ENCODE measurements at regions not wholly inside any gene's neighbourhood (a gene's known extent, or its start where the extent isn't known, plus 50 kb on each side); places are given as distances from the start of the nearest gene placed in this dataset.

GRCh38 chr1:234669499-234669898 is 59.5 kb upstream of the IRF2BP2 start:
- TF ChIP-seq ZBTB11 (tag by site-specific recombination; conservative IDR thresholded peaks at IDR 0.05; ENCODE audit: low read depth) (no peak), YY2 (tag by site-specific recombination; IDR thresholded peaks at IDR 0.05) (no peak)
- Histone ChIP-seq H3K27ac (ENCODE audit: extremely low read depth, low read depth, low read length) (no peak overlapping the region), H3K9me3 (ENCODE audit: control insufficient read depth, insufficient read depth, low read depth, low read length) (0 out of 2 replicates have a peak, but pooled peaks cover 3% of the 10 kb centered on the region), H3K4me3 (ENCODE audit: low read depth, low read length) (no peak overlapping the region), H3K4me1 (ENCODE audit: control insufficient read depth, insufficient read depth, low read length) (peaks cover 3% of the 10 kb centered on the region; the same call in 1 of the 2 replicates), H3K36me3 (ENCODE audit: control insufficient read depth in 2 of 2, insufficient read depth in 1 of 2, low read length in 2 of 2) (no peaks in the 10 kb centered on the region)
- ChIA-PET CTCF (interaction anchor here (1.2 kb wide), 1 partner anchor 14 kb away, joined by 6 read pairs; no protein-coding TSS in a partner anchor), POLR2A (no interaction called here)

GRCh38 chr1:234668577-234668955 is 58.6 kb upstream of the IRF2BP2 start:
- Histone ChIP-seq H3K36me3 (ENCODE audit: control insufficient read depth in 2 of 2, insufficient read depth in 1 of 2, low read length in 2 of 2) (no peaks in the 10 kb centered on the region), H3K4me3 (ENCODE audit: low read depth, low read length) (no peak overlapping the region), H3K27ac (ENCODE audit: extremely low read depth, low read depth, low read length) (no peak overlapping the region), H3K9me3 (ENCODE audit: control insufficient read depth, insufficient read depth, low read depth, low read length) (0 out of 2 replicates have a peak, but pooled peaks cover 3% of the 10 kb centered on the region), H3K4me1 (ENCODE audit: control insufficient read depth, insufficient read depth, low read length) (peaks cover 3% of the 10 kb centered on the region; the same call in 1 of the 2 replicates)
- ChIA-PET POLR2A (no interaction called here), CTCF (interaction anchor here (1.2 kb wide), 2 partner anchors 10 to 13 kb away, joined by 4 to 6 read pairs; no protein-coding TSS in a partner anchor)
- TF ChIP-seq ZNF391 (tag by site-specific recombination; IDR thresholded peaks at IDR 0.05; ENCODE audit: borderline replicate concordance, low read depth) (no peak), MZF1 (tag by site-specific recombination; IDR thresholded peaks at IDR 0.05; ENCODE audit: borderline replicate concordance) (no peak), ZNF175 (tag by site-specific recombination; IDR thresholded peaks at IDR 0.05) (no peak), ZNF292 (tag by site-specific recombination; IDR thresholded peaks at IDR 0.05; ENCODE audit: borderline replicate concordance, low read depth) (no peak), ZNF624 (tag by site-specific recombination; IDR thresholded peaks at IDR 0.05) (no peak), ZEB2 (tag by site-specific recombination; IDR thresholded peaks at IDR 0.05) (no peak), ZNF121 (tag by site-specific recombination; IDR thresholded peaks at IDR 0.05) (no peak), MYNN (tag by site-specific recombination; IDR thresholded peaks at IDR 0.05; ENCODE audit: borderline replicate concordance) (no peak)

DNA sequence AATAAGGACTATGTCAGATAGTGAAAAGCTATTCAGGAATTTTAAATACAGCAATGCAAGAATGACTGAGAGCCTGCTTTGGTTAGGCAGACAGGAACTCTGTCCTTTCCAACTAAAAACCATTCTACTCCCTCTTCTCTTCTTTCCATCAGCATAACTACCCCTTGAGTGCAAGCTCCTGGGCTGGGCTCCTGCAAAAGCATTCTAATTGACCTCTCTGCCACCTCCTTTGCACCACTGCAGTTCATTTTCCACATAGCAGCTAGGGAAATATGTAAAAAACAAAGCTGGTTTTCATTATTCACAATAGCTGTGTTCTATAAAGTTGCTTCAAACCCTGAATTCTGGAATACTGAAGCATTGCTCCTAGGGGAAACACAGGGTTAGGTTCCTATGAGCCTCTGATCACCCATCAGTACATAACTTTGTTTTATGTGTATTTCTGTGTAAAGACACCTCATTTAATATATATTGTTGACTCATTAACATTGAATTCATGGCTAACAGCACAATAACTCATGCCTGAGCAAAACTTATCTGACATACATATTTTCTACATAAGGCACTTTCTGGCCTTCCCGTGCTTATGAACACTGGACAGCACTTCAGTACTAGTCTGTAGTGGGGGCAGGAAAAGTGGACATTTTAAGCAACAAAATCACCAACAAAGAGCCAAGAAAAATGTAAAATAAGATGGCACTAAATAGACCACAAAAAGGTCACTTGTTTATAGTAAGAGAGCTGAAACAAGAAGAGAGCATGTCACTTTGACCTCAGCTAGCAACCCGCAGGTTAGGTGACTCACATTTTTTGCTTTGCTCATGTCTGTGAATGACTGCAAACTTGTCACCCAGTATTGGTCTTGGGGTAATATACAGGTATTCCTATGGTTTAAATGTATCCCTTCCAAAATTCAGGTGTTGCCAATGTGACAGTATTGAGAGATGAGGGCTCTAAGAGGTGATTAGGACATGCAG is 57.9 kb upstream of the IRF2BP2 start:
- Histone ChIP-seq H3K4me3 (ENCODE audit: low read depth, low read length) (no peak overlapping the region), H3K4me1 (ENCODE audit: control insufficient read depth, insufficient read depth, low read length) (peaks cover 3% of the 10 kb centered on the region; the same call in 1 of the 2 replicates), H3K9me3 (ENCODE audit: control insufficient read depth, insufficient read depth, low read depth, low read length) (0 out of 2 replicates have a peak, but pooled peaks cover 3% of the 10 kb centered on the region), H3K27ac (ENCODE audit: extremely low read depth, low read depth, low read length) (no peak overlapping the region), H3K36me3 (ENCODE audit: control insufficient read depth in 2 of 2, insufficient read depth in 1 of 2, low read length in 2 of 2) (no peaks in the 10 kb centered on the region)
- ChIA-PET CTCF (interaction anchor here (1.2 kb wide), 2 partner anchors 10 to 13 kb away, joined by 4 to 6 read pairs; no protein-coding TSS in a partner anchor), POLR2A (no interaction called here)
- no peak; the same call in 1 of the 2 replicates for TF ChIP-seq ZNF549 (tag by site-specific recombination; IDR thresholded peaks at IDR 0.05)
- TF ChIP-seq ZNF426 (tag by site-specific recombination; IDR thresholded peaks at IDR 0.05), result no peak
- TF ChIP-seq ZNF423 (tag by site-specific recombination; IDR thresholded peaks at IDR 0.05), result no peak
- no peak for TF ChIP-seq ZNF366 (tag by site-specific recombination; conservative IDR thresholded peaks at IDR 0.05)
- TF ChIP-seq TCF7L2 (IDR thresholded peaks at IDR 0.05; ENCODE audit: borderline replicate concordance, low read depth, low read length), result no peak
- TF ChIP-seq ZNF654 (tag by site-specific recombination; IDR thresholded peaks at IDR 0.05; ENCODE audit: low read depth), result no peak
- TF ChIP-seq TRIM28 (IDR thresholded peaks at IDR 0.05; ENCODE audit: borderline replicate concordance, low read length), result peak; percentile 13; the same call in 1 of the 2 replicates
- TF ChIP-seq SETDB1 (IDR thresholded peaks at IDR 0.05; ENCODE audit: insufficient read length, low read length), result peak; percentile 57
- TF ChIP-seq ZNF140 (tag by site-specific recombination; IDR thresholded peaks at IDR 0.05), result no peak
- TF ChIP-seq ZNF843 (tag by site-specific recombination; IDR thresholded peaks at IDR 0.05), result no peak
- no peak for TF ChIP-seq WT1 (tag by site-specific recombination; IDR thresholded peaks at IDR 0.05)
- peak; percentile 79 for TF ChIP-seq ZNF555 (tag by site-specific recombination; conservative IDR thresholded peaks at IDR 0.05)

Data from HEK293 (cell line).